Epithelial cell of esophagus (primary cell): ENCODE measurements at regions not wholly inside any gene's neighbourhood (a gene's known extent, or its start where the extent isn't known, plus 50 kb on each side); places are given as distances from the start of the nearest gene placed in this dataset.
"Not testable (repeated sequence)": the region's sequence is repeated elsewhere in the genome, so short reads cannot be mapped to it uniquely, and the experiment has no call there.

Experiments used
- DNase-seq: peaks from one replicate; pipeline ENCODE4 v3.0.0; 2010; ENCODE audit warnings: low read depth
- H3K4me3 ChIP-seq: 2 replicates; pipeline ENCODE4 v1.5.1; 2011; ENCODE audit warnings: mild to moderate bottlenecking, low read length, control low read depth
- TF ChIP-seq, protein P1 (sequence below): IDR thresholded peaks from 2 replicates; pipeline ENCODE4 v1.5.1; 2011; ENCODE audit warnings: low read depth, mild to moderate bottlenecking, low read length, control low read depth, inconsistent platforms; ENCODE audit not compliant: insufficient read depth; ENCODE audit errors: missing control alignments

DNA sequence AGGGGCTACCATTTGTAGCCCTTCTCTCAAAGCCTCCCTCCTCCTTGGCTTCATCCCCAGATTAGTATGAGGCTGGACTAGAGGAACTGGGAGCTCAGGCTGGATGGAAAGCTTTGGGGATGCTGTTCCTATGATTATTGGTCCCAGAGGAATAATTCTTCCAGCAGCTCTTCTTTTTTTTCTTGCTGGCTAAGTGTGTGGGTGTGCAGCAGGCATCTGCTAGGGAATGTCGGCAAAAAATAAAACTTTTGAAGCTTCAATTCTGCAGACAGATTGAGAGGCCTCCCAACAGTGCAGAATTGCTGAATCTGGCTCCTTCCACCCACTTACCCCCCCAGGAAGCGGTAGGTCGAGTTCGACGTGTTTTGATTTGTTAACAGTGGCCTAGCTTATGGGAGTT, 138.5 kb upstream of the ANKRD28 start:
- no peak overlapping the region for H3K4me3 ChIP-seq
- DNase-seq: no peak
- TF ChIP-seq, protein P1, sequence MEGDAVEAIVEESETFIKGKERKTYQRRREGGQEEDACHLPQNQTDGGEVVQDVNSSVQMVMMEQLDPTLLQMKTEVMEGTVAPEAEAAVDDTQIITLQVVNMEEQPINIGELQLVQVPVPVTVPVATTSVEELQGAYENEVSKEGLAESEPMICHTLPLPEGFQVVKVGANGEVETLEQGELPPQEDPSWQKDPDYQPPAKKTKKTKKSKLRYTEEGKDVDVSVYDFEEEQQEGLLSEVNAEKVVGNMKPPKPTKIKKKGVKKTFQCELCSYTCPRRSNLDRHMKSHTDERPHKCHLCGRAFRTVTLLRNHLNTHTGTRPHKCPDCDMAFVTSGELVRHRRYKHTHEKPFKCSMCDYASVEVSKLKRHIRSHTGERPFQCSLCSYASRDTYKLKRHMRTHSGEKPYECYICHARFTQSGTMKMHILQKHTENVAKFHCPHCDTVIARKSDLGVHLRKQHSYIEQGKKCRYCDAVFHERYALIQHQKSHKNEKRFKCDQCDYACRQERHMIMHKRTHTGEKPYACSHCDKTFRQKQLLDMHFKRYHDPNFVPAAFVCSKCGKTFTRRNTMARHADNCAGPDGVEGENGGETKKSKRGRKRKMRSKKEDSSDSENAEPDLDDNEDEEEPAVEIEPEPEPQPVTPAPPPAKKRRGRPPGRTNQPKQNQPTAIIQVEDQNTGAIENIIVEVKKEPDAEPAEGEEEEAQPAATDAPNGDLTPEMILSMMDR: no peak

DNA sequence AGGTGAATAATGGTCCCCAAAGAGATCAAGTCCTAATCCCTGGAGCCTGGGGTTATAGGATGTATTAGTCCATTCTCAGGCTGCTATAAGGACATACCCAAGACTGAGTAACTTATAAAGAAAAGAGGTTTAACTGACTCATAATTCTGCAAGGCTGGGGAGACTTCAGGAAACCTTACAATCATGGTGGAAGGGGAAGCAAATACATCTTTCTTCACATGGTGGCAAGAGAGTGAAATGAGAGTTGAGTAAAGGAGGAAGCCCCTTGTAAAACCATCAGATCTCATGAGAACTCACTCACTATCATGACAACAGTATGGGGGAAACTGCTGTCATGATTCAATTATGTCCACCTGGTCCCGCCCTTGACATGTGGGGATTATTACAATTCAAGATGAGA, 142.9 kb upstream of the ANKRD28 start:
- TF ChIP-seq, protein P1: no peak
- DNase-seq: no peak
- no peak overlapping the region for H3K4me3 ChIP-seq

DNA sequence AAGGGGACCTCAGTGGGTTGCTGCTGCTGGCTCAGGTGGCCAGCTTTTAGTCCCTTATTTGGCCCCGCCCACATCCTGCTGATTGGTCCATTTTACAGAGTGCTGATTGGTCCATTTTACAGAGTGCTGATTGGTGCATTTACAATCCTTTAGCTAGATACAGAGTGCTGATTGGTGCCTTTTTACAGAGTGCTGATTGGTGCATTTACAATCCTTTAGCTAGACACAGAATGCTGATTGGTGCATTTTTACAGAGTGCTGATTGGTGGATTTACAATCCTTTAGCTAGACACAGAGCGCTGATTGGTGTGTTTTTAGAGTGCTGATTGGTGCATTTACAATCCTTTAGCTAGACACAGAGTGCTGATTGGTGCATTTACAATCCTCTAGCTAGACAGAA, 143.7 kb upstream of the ANKRD28 start:
- not testable (repeated sequence) for H3K4me3 ChIP-seq, DNase-seq

DNA sequence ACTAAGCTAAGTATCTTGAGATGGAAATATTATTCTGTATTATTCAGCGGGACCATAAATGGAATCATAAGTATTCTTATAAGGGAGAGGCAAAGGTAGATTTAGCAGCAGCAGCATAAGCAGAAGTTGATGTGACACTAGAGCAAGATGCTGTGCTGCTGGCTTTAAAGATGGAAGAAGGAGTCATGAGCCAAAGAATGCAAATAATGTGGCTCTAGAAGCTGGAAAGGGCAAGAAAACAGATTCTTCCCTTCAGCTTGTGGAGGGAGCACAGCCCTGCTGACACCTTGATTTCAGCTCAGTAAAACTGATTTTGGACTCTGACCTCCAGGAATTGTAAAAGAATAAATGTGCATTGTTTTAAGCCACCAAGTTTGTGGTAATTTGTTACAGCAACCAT, 144.2 kb upstream of the ANKRD28 start:
- TF ChIP-seq, protein P1: no peak
- DNase-seq: no peak
- no peak overlapping the region for H3K4me3 ChIP-seq

DNA sequence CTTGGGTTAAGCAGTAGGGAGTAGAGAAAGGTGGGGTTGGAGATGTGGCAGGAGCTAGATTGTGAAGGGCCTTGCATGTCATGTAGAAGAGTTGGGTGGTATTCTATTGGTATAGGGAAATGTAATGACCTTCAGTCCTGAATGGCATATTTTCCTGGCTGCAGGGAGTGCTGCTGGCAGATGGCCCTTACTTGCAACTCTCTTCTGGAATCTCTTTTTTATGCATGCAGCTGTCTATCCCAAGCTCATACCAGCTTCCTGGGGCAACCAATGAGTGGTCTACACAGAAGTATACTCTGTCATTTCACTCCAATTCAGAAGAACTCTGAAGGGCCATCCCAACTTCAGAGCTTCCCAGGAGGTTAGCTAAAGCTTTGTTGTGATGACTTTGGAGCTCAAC, 144.7 kb upstream of the ANKRD28 start:
- TF ChIP-seq, protein P1: no peak
- no peak for DNase-seq
- no peak overlapping the region for H3K4me3 ChIP-seq

DNA sequence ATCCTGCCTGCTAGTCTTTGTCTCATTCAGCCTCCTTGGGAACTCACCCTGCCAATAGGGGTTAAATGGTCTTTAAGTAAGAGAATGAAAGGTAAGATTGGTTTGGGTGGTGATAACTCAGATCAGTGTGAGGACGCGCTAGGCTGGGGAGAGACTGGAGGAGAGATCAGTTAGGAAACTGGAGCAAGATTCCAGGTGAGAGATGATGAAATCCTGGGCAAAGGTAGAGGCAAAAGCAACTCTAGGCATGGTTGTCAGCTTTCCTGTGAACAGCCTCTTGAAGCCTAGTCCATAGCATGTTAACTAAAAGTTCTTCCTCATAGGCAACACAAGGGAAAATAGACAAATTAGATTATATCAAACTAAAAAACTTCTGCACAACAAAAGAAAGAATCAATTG, 145.2 kb upstream of the ANKRD28 start:
- H3K4me3 ChIP-seq: no peak overlapping the region
- no peak for DNase-seq
- TF ChIP-seq, protein P1: no peak

DNA sequence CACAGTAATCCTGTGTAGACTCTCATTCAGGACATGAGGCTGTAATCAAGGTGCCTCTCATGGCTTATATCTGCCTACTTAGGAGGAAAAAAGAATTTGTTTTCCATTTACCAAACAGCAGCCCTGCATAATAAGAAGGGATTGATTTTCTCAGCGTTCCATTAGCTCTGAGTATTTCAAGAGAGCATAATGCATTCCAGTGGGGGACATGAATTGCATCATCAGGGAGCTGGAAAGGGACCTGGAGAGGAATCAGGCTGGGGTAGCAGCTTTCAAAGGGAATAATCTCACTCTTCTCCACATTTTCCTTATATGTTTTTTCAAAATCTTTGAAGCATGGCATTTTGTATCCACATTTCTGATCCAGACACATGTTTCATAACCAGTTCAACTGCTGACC, 150.6 kb upstream of the ANKRD28 start:
- TF ChIP-seq, protein P1: no peak
- DNase-seq: no peak
- H3K4me3 ChIP-seq: no peak overlapping the region
